Activated CD4-positive, alpha-beta T cell treated with anti-CD3 and anti-CD28 coated beads for 4 hours (primary cell): ENCODE measurements at regions not wholly inside any gene's neighbourhood (a gene's known extent, or its start where the extent isn't known, plus 50 kb on each side); places are given as distances from the start of the nearest gene placed in this dataset.
"Not testable (repeated sequence)": the region's sequence is repeated elsewhere in the genome, so short reads cannot be mapped to it uniquely, and the experiment has no call there.

Experiments used
- DNase-seq, 2 donors: peaks; one replicate each; pipeline ENCODE4 v3.0.0-alpha.2; 2020

GRCh38 chr12:89225808-89226411 is 126.4 kb downstream of the DUSP6 start:
- no peak for DNase-seq

GRCh38 chr12:89225401-89225800 is 126.9 kb downstream of the DUSP6 start:
- peak; percentile 81 to 83 for DNase-seq

GRCh38 chr12:89222580-89222979 is 129.7 kb downstream of the DUSP6 start:
- not testable (repeated sequence) for DNase-seq

GRCh38 chr12:89217472-89217871 is 134.8 kb downstream of the DUSP6 start:
- no peak for DNase-seq

- DNase-seq: no peak
Observed at GRCh38 chr12:89216211-89216952, 135.9 kb downstream of the DUSP6 start.

- no peak for DNase-seq
Observed at GRCh38 chr12:89215196-89215595, 137.1 kb downstream of the DUSP6 start.

- no peak for DNase-seq
Observed at GRCh38 chr12:89213747-89214146, 138.6 kb downstream of the DUSP6 start.

- no peak for DNase-seq
Observed at GRCh38 chr12:89213139-89213538, 139.2 kb downstream of the DUSP6 start.

GRCh38 chr12:89212339-89212771 is 139.9 kb downstream of the DUSP6 start:
- DNase-seq: no peak

GRCh38 chr12:89211456-89211855 is 140.8 kb downstream of the DUSP6 start:
- DNase-seq: no peak

GRCh38 chr12:89210277-89210676 is 142.0 kb downstream of the DUSP6 start:
- DNase-seq: no peak

GRCh38 chr12:89208661-89209096 is 143.6 kb downstream of the DUSP6 start:
- DNase-seq: no peak

- DNase-seq: no peak
Observed at GRCh38 chr12:89206390-89206789, 145.9 kb downstream of the DUSP6 start.

GRCh38 chr12:89205517-89205916 is 146.8 kb downstream of the DUSP6 start:
- no peak for DNase-seq

- DNase-seq: no peak
Observed at GRCh38 chr12:89203144-89203543, 149.2 kb downstream of the DUSP6 start.

GRCh38 chr12:89200217-89200616 is 152.1 kb downstream of the DUSP6 start:
- DNase-seq: no peak

GRCh38 chr12:89195470-89195869 is 156.8 kb downstream of the DUSP6 start:
- DNase-seq: no peak

- DNase-seq: no peak
Observed at GRCh38 chr12:89194683-89195082, 157.6 kb downstream of the DUSP6 start.

- no peak for DNase-seq
Observed at GRCh38 chr12:89192429-89192828, 159.9 kb downstream of the DUSP6 start.

- DNase-seq: not testable (repeated sequence)
Observed at GRCh38 chr12:89191597-89191996, 160.7 kb downstream of the DUSP6 start.

- no peak for DNase-seq
Observed at GRCh38 chr12:89189448-89189847, 162.9 kb downstream of the DUSP6 start.

GRCh38 chr12:89187507-89187906 is 164.8 kb downstream of the DUSP6 start:
- DNase-seq: no peak

- DNase-seq: no peak
Observed at GRCh38 chr12:89185889-89186288, 166.4 kb downstream of the DUSP6 start.

GRCh38 chr12:89185181-89185580 is 167.1 kb downstream of the DUSP6 start:
- DNase-seq: no peak

- DNase-seq: no peak
Observed at GRCh38 chr12:89183985-89184435, 168.3 kb downstream of the DUSP6 start.
